C4-2B (cell line): ENCODE measurements at regions not wholly inside any gene's neighbourhood (a gene's known extent, or its start where the extent isn't known, plus 50 kb on each side); places are given as distances from the start of the nearest gene placed in this dataset.
"Not testable (repeated sequence)": the region's sequence is repeated elsewhere in the genome, so short reads cannot be mapped to it uniquely, and the experiment has no call there.

Experiments
- H3K27ac ChIP-seq: fragments of 450-650 bp; 2 replicates; pipeline ENCODE4 v1.5.1; 2017
- ZFX ChIP-seq: fragments of 450-650 bp; IDR thresholded peaks from 2 replicates; pipeline ENCODE4 v1.6.1; 2017
- TF ChIP-seq, protein P1 (sequence below): fragments of 450-650 bp; conservative IDR thresholded peaks from 2 replicates; pipeline ENCODE4 v1.5.1; 2017; ENCODE audit warnings: mild to moderate bottlenecking

DNA sequence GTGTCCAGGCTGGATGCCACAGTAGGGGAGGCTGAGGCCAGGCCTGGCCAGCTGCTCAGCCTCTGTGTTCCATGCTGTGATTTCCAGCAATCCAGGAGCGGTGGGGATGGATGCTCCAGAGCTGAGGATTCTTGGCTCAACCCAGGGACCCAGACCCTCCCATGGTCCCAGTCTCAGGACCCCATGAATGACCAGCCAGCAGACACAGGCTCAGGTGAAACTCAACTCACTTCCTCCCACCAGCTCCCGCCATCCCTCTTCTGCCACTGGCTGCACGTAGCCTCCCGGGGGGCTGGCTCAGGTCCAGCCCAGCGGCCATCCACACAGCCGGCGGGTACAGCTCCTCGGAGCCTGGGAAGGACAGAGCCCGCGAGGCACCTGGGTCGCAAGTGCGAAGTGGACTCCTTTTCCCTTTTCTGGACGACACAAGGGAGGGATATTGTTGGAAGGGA is 54.5 kb upstream of the DACT2 start:
- TF ChIP-seq, protein P1, sequence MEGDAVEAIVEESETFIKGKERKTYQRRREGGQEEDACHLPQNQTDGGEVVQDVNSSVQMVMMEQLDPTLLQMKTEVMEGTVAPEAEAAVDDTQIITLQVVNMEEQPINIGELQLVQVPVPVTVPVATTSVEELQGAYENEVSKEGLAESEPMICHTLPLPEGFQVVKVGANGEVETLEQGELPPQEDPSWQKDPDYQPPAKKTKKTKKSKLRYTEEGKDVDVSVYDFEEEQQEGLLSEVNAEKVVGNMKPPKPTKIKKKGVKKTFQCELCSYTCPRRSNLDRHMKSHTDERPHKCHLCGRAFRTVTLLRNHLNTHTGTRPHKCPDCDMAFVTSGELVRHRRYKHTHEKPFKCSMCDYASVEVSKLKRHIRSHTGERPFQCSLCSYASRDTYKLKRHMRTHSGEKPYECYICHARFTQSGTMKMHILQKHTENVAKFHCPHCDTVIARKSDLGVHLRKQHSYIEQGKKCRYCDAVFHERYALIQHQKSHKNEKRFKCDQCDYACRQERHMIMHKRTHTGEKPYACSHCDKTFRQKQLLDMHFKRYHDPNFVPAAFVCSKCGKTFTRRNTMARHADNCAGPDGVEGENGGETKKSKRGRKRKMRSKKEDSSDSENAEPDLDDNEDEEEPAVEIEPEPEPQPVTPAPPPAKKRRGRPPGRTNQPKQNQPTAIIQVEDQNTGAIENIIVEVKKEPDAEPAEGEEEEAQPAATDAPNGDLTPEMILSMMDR, result no peak
- no peak for TF ChIP-seq ZFX

DNA sequence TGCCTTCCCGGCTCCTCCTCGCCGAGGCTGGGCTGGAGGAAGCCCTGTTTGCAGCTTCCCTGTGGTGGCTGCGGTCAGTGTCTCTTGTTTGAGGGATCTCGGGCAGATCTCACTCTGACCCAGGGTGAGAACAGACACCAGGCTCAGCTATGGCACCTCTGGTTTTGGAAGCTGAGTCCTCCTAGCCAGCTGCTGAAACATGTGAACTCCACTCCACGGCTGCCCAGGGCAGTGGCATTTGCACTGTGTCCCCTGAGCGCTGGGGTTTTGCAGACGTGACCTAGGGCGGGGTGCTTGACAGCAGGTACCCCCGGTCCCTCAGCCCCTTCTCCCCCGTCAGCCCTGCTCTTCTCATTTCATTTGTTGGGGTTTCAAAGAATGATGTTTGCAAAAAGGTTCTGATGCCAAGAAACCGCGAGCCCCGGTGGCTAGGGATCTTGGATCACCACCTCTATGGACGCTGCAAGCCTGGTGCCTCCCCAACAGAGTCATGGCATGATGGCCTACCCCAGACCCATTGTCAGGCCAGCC is 55.0 kb upstream of the DACT2 start:
- no peak overlapping the region for H3K27ac ChIP-seq
- no peak for TF ChIP-seq ZFX
- TF ChIP-seq, protein P1, result no peak

More for the DNA sequence above, 54.5 kb upstream of the DACT2 start:
- H3K27ac ChIP-seq, result no peak overlapping the region

DNA sequence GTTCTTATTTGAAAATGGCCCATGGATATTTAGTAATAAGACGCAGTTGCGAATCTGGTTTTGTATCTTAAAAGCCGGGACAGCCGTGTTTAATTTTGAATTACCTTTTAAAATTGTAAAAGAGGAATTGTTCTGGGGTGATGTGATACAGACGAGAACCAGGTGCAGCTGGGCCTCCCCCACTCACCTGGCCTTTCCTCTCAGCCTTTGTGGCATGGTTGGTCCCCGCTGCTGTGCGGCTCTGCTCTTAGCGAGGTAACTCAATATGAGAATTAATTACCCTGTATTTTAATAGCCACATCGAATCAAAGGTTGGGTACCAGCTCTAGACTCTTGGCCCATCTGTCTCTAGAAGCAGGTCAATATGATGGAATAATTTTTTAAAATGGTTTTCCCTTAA is 56.5 kb upstream of the DACT2 start:
- TF ChIP-seq ZFX, result no peak
- TF ChIP-seq, protein P1, result no peak
- H3K27ac ChIP-seq, result no peak overlapping the region

DNA sequence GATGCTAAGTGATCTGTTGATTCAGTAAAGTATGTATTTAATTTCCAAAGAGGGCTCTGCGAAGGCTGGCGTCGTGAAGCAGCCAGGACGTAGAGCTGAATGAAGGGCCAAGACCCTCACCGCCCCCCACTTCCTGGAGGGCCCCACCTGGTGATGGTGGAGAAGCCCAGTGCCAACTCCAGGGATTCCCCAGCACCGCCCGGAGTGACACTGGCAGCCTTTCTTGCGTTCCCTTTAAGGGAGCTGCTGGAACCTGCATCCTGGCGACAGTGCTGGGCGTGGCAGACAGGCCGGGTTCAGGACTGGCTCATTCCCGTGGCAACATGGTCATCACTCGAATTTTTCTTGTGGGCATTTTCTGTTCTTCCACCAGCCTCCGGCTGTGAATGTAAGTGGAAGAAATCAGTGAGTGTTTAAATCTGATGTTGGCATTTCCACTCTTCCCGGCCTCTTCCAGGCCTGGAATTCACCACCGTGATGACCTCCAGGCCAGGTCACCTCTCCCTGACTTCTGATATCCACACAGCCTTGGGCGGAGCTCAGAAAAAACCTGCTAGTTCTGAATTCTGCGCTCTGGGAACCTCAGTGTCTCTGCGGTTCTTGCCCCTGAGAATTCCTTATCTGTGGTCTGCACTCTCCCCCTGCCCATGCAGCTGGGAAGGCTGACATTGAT is 57.4 kb upstream of the DACT2 start:
- no peak for TF ChIP-seq ZFX
- TF ChIP-seq, protein P1, result no peak
- no peak overlapping the region for H3K27ac ChIP-seq

DNA sequence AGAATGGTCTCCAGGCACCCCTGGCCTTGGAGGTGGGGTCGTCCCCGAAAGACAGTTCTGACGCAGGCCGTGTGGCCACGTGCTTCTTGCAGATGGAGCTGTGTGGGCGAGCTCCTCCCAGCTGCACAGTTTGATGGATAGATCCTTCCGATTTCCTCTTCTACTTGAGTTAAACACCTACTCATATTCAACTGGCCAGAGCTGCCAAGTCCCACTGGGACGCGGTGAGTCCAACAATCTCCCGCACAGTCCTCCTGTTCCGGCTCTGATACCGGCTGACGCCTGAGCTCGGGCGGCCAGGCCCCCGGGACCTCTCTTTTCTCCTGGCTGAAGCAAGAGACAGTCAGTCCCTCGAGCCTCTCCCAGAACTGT is 57.9 kb upstream of the DACT2 start:
- TF ChIP-seq ZFX, result no peak
- TF ChIP-seq, protein P1, result no peak
- no peak overlapping the region for H3K27ac ChIP-seq

DNA sequence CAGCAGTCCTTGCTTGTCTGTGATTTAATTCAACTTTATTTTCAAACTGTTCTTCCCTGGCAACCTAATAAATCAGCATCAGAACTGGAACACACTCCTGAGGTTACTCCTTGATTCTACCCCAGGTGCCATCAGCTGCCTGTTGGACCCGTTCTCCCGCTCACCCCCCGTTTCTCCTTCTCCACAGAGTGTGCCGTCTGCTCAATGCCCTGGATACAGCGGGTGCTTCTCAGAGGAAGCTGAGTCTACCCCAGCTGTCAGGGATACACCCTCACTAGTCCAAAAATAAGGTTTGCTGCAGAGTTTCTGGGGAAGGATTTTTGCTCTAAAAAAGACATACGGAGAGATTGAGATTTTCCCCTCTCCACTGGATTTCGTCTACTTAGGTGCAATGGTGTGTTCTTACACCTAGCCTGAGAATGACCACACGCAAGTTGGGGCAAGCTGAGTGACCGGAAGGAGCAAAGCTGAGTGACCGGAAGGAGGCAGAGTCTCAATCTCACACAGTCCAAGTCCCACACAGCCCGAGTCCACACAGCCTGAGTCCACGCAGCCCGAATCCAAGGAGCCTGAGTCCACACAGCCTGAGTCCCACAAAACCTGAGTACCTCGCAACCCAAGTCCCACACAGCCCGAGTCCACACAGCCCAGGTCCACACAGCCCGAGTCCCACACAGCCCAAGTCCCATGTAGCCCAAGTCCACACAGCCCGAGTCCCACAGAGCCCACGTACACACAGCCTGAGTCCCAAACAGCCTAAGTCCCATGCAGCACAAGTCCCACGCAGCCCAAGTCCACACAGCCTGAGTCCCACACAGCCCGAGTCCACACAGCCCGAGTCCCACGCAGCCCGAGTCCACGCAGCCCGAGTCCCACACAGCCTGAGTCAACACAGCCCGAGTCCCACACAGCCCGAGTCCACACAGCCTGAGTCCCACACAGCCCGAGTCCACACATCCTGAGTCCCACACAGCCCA is 58.6 kb upstream of the DACT2 start:
- H3K27ac ChIP-seq, result no peak overlapping the region
- TF ChIP-seq, protein P1, result no peak
- no peak for TF ChIP-seq ZFX

DNA sequence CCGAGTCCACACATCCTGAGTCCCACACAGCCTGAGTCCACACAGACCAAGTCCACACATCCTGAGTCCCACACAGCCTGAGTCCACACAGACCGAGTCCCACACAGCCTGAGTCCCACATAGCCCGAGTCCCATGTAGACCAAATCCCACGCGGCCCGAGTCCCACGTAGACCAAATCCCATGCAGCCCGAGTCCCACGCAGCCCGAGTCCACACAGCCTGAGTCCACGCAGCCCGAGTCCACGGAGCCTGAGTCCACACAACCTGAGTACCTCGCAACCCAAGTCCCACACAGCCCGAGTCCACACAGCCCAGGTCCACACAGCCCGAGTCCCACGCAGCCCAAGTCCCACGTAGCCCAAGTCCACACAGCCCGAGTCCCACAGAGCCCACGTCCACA is 60.0 kb upstream of the DACT2 start:
- H3K27ac ChIP-seq, result not testable (repeated sequence)

DNA sequence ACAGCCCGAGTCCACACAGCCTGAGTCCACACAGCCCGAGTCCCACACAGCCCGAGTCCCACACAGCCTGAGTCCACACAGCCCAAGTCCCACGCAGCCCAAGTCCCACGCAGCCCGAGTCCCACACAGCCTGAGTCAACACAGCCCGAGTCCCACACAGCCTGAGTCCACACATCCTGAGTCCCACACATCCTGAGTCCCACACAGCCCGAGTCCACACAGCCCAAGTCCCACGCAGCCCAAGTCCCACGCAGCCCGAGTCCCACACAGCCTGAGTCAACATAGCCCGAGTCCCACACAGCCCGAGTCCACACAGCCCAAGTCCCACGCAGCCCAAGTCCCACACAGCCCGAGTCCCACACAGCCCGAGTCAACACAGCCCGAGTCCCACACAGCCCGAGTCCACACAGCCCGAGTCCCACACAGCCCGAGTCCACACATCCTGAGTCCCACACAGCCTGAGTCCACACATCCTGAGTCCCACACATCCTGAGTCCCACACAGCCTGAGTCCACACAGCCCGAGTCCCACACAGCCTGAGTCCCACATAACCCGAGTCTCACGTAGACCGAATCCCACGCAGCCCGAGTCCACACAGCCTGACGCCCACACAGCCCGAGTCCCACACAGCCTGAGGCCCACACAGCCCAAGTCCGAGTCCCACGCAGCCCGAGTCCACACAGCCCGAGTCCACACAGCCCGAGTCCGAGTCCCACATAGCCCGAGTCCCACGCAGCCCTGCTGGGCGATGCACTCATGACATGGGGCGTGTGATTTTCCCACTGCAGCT is 60.6 kb upstream of the SMOC2 start:
- not testable (repeated sequence) for H3K27ac ChIP-seq
